ENCODE measurements at regions not wholly inside any gene's neighbourhood (a gene's known extent, or its start where the extent isn't known, plus 50 kb on each side); places are given as distances from the start of the nearest gene placed in this dataset.

DNA sequence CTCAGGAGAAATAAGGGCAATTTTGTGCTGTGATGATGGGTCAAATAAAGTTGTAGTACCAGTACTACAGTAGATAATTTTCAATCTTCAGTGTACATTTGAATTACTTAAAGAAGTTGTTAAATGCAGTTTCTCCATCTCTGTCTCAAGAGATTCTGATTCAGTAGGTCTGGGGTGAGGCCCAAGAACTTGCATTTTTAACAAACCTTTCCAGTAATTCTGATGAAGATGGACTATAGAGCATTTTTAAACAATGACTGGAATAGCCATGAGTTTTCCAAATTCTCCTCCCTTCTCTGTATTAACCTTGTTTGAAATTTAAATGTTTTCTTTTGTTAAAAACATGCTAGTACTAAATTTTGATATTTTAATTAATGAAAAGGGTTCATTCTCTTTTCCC is 127.0 kb upstream of the CD96 start:
- H3K36me3 ChIP-seq, result no peaks in the 10 kb centered on the region
- H3K4me3 ChIP-seq, result no peak overlapping the region
- no peaks in the 10 kb centered on the region for H3K4me1 ChIP-seq
- no peaks in the 10 kb centered on the region for H3K9me3 ChIP-seq
- no peak for ATAC-seq
- TF ChIP-seq POLR2A (IDR thresholded peaks at IDR 0.05), result no peak
- no peak for TF ChIP-seq EP300 (IDR thresholded peaks at IDR 0.05)
- H3K27me3 ChIP-seq, result no peaks in the 10 kb centered on the region
- no peak overlapping the region for H3K27ac ChIP-seq

DNA sequence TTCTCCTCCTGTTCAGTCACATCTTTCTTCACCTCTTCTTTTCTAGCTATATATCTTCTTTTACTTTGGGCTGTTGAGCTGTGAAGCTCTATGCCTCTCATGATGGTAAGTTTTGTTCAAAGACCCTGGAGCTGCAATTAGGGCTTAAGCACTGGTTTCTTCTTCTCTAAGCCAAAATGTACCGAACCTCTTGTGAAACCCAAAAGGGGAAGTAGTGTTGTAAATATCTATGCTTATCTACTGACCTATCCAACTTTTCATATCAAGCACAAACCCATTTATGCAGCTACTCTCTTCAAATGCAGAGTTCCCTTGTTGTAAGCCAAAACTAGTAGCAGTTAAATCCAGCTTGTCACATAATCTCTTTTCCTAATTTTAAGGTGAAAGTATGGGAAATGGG is 123.6 kb upstream of the CD96 start:
- H3K27ac ChIP-seq, result no peak overlapping the region
- 63 to 71% methylated on average over 1 of the region's 1 CpG for WGBS, 2 donors (ENCODE audit: low coverage in 1 of 2)
- no peak overlapping the region for H3K4me3 ChIP-seq
- H3K36me3 ChIP-seq, result no peaks in the 10 kb centered on the region
- H3K4me1 ChIP-seq, result no peaks in the 10 kb centered on the region
- TF ChIP-seq EP300 (IDR thresholded peaks at IDR 0.05) (no peak), POLR2A (IDR thresholded peaks at IDR 0.05) (no peak), POLR2AphosphoS5 (IDR thresholded peaks at IDR 0.05) (no peak)
- TF ChIP-seq, protein P1, sequence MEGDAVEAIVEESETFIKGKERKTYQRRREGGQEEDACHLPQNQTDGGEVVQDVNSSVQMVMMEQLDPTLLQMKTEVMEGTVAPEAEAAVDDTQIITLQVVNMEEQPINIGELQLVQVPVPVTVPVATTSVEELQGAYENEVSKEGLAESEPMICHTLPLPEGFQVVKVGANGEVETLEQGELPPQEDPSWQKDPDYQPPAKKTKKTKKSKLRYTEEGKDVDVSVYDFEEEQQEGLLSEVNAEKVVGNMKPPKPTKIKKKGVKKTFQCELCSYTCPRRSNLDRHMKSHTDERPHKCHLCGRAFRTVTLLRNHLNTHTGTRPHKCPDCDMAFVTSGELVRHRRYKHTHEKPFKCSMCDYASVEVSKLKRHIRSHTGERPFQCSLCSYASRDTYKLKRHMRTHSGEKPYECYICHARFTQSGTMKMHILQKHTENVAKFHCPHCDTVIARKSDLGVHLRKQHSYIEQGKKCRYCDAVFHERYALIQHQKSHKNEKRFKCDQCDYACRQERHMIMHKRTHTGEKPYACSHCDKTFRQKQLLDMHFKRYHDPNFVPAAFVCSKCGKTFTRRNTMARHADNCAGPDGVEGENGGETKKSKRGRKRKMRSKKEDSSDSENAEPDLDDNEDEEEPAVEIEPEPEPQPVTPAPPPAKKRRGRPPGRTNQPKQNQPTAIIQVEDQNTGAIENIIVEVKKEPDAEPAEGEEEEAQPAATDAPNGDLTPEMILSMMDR (IDR thresholded peaks at IDR 0.05), result no peak
- no peak for ATAC-seq
- H3K27me3 ChIP-seq, result no peaks in the 10 kb centered on the region
- H3K9me3 ChIP-seq, result peaks cover 0 to 9% (median 0%) of the 10 kb centered on the region in 3 donors

DNA sequence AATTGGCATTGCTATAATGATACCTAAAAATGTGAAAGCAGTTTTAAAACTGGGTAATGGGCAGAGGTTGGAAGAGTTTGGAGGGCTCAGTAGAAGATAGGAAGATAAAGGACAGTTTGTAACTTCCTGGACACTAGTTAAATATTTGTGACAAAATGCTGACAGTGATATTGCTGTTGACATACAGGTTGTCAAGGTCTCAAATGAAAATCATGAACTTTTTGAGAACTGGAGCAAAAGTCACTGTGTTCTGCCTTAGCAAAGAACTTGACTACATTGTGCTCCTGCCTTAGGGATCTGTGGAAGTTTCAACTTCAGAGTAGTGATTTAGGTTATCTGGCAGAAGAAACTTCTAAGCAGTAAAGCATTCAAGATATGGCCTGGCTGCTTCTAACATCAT is 113.7 kb upstream of the CD96 start:
- Histone ChIP-seq H3K36me3 (no peaks in the 10 kb centered on the region), H3K4me1 (no peaks in the 10 kb centered on the region), H3K9me3 (peaks cover 0 to 37% (median 2%) of the 10 kb centered on the region in 3 donors), H3K27me3 (no peaks in the 10 kb centered on the region), H3K4me3 (no peak overlapping the region), H3K27ac (no peak overlapping the region)
- no peak for ATAC-seq
- TF ChIP-seq EP300 (IDR thresholded peaks at IDR 0.05), result no peak
- TF ChIP-seq, protein P1 (IDR thresholded peaks at IDR 0.05), result no peak
- TF ChIP-seq POLR2AphosphoS5 (IDR thresholded peaks at IDR 0.05), result no peak
- TF ChIP-seq POLR2A (IDR thresholded peaks at IDR 0.05), result no peak

DNA sequence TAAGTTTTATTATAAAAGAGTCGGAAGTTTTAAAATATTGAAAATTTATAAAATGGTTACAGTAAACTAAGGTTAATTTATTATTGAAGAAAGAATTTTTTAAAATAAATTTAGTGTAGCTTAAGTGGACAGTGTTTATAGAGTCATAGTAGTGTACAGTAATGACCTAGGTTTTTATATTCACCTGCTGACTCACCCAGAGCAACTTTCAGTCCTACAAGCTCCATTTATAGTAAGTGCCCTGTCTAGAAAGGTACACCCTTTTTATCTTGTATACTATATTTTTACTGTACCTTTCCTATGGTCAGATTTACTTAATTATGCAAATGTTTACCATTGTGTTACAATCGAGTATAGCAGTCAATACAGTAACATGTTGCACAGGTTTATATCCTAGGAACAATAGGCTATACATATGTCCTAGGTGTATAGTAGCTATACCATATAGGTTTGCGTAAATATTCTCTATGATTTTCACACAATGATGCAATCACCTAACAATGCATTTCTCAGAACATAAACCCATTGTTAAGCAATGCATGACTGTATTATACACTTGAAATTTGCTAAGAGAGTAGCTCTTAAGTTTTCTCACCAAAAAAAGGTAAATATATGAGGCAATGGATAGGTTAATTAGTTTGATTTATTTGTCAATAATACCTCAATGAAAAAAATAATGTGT is 106.9 kb upstream of the CD96 start:
- ATAC-seq, result no peak
- Histone ChIP-seq H3K4me3 (no peak overlapping the region), H3K36me3 (no peaks in the 10 kb centered on the region), H3K27me3 (no peaks in the 10 kb centered on the region), H3K4me1 (no peaks in the 10 kb centered on the region), H3K9me3 (peaks cover 0 to 16% (median 0%) of the 10 kb centered on the region in 3 donors), H3K27ac (no peak overlapping the region)
- 68 to 70% methylated on average over 3 of the region's 3 CpGs for WGBS, 2 donors (ENCODE audit: low coverage in 1 of 2)
- TF ChIP-seq POLR2AphosphoS5 (IDR thresholded peaks at IDR 0.05) (no peak), EP300 (IDR thresholded peaks at IDR 0.05) (no peak), POLR2A (IDR thresholded peaks at IDR 0.05) (no peak)
- TF ChIP-seq, protein P1 (IDR thresholded peaks at IDR 0.05), result no peak

DNA sequence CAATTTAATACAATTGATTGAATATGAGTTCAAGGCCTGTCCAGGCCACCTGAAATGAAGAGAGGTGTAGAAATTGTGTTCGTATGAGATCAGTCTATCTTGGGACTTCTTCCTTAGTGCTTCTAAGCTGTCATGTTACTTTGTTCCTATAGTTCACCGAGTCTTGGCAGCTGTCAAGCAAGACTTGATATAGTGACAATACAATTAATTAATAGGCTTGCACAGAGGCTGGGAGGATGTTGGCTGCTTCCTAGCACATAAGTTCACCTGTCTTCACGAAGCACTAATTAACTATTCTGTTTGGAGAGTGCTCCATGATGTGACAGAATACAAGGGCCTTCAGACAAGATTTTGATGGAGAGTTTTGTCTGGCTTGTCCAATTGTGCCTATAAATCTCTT is 103.7 kb upstream of the CD96 start:
- peaks cover 0 to 5% (median 0%) of the 10 kb centered on the region in 3 donors for H3K9me3 ChIP-seq
- no peaks in the 10 kb centered on the region for H3K36me3 ChIP-seq
- no peak overlapping the region for H3K27ac ChIP-seq
- H3K4me3 ChIP-seq, result no peak overlapping the region
- TF ChIP-seq EP300 (IDR thresholded peaks at IDR 0.05) (no peak), POLR2AphosphoS5 (IDR thresholded peaks at IDR 0.05) (no peak), POLR2A (IDR thresholded peaks at IDR 0.05) (no peak)
- TF ChIP-seq, protein P1 (IDR thresholded peaks at IDR 0.05), result no peak
- no peaks in the 10 kb centered on the region for H3K27me3 ChIP-seq
- ATAC-seq, result no peak
- no peaks in the 10 kb centered on the region for H3K4me1 ChIP-seq
- WGBS, 2 donors (ENCODE audit: low coverage in 1 of 2), result 82 to 87% methylated on average over 2 to 3 of the region's 3 CpGs
